ENCODE measurements at regions not wholly inside any gene's neighbourhood (a gene's known extent, or its start where the extent isn't known, plus 50 kb on each side); places are given as distances from the start of the nearest gene placed in this dataset.

GRCh38 chr5:133667217-133667616, 54.9 kb upstream of the FSTL4 start:
- TF ChIP-seq CTCF (IDR thresholded peaks at IDR 0.05) (no peak), POLR2A (IDR thresholded peaks at IDR 0.05) (no peak)

All from right lobe of liver (tissue), 4 donors.